Ishikawa (cell line): ENCODE measurements at regions not wholly inside any gene's neighbourhood (a gene's known extent, or its start where the extent isn't known, plus 50 kb on each side); places are given as distances from the start of the nearest gene placed in this dataset.

ENCODE experiments used
- CEBPB ChIP-seq: IDR thresholded peaks from 2 replicates; pipeline ENCODE4 v1.6.1; 2012
- CREB1 ChIP-seq: IDR thresholded peaks from 2 replicates; pipeline ENCODE4 v1.6.1; 2012; ENCODE audit warnings: low read depth
- EGR1 ChIP-seq: IDR thresholded peaks from 2 replicates; pipeline ENCODE4 v1.6.1; 2012
- EP300 ChIP-seq: IDR thresholded peaks from 2 replicates; pipeline ENCODE4 v1.6.1; 2012; ENCODE audit warnings: borderline replicate concordance
- FOXM1 ChIP-seq: IDR thresholded peaks from 2 replicates; pipeline ENCODE4 v1.6.1; 2012; ENCODE audit warnings: low read depth, borderline replicate concordance
- NFIC ChIP-seq: IDR thresholded peaks from 2 replicates; pipeline ENCODE4 v1.6.1; 2012
- RAD21 ChIP-seq: IDR thresholded peaks from 2 replicates; pipeline ENCODE4 v1.6.1; 2012; ENCODE audit warnings: low read depth
- TAF1 ChIP-seq: IDR thresholded peaks from 2 replicates; pipeline ENCODE4 v1.6.1; 2012; ENCODE audit warnings: low read depth, mild to moderate bottlenecking
- TCF12 ChIP-seq: IDR thresholded peaks from 2 replicates; pipeline ENCODE4 v1.6.1; 2012; ENCODE audit warnings: low read depth
- TEAD4 ChIP-seq: IDR thresholded peaks from 2 replicates; pipeline ENCODE4 v1.6.1; 2012
- YY1 ChIP-seq: IDR thresholded peaks from 2 replicates; pipeline ENCODE4 v1.6.1; 2012; ENCODE audit warnings: low read depth
- ZBTB7A ChIP-seq: IDR thresholded peaks from 2 replicates; pipeline ENCODE4 v1.6.1; 2012; ENCODE audit warnings: low read depth
- TF ChIP-seq, protein P1 (sequence below): IDR thresholded peaks from 2 replicates; pipeline ENCODE4 v1.6.1; 2012; ENCODE audit warnings: low read depth, mild to moderate bottlenecking
- TF ChIP-seq, protein P2 (sequence below): IDR thresholded peaks from 2 replicates; pipeline ENCODE4 v1.6.1; 2012
- TF ChIP-seq, protein P3 (sequence below): IDR thresholded peaks from 2 replicates; pipeline ENCODE4 v1.6.1; 2012

DNA sequence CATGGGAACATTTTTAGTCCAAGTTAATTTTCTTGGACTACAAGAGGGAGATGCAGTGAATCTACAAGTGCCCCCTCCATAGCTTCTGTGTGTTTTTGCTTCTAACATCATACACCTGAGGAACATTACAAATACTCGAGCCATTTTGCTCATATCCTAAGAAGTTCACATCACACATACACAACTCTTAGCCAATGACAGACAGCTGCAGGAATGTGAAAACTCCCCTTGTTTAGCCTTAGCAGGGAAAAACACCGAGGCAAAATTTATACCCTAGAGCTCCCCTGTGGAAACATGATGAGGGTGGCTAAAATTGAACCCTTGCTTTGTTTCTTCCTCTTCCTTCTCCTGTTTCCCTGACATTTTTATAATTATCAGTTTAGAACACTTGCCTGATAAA lies 928.3 kb upstream of the NRXN1 start:
- no peak for TF ChIP-seq EGR1
- TF ChIP-seq, protein P1, sequence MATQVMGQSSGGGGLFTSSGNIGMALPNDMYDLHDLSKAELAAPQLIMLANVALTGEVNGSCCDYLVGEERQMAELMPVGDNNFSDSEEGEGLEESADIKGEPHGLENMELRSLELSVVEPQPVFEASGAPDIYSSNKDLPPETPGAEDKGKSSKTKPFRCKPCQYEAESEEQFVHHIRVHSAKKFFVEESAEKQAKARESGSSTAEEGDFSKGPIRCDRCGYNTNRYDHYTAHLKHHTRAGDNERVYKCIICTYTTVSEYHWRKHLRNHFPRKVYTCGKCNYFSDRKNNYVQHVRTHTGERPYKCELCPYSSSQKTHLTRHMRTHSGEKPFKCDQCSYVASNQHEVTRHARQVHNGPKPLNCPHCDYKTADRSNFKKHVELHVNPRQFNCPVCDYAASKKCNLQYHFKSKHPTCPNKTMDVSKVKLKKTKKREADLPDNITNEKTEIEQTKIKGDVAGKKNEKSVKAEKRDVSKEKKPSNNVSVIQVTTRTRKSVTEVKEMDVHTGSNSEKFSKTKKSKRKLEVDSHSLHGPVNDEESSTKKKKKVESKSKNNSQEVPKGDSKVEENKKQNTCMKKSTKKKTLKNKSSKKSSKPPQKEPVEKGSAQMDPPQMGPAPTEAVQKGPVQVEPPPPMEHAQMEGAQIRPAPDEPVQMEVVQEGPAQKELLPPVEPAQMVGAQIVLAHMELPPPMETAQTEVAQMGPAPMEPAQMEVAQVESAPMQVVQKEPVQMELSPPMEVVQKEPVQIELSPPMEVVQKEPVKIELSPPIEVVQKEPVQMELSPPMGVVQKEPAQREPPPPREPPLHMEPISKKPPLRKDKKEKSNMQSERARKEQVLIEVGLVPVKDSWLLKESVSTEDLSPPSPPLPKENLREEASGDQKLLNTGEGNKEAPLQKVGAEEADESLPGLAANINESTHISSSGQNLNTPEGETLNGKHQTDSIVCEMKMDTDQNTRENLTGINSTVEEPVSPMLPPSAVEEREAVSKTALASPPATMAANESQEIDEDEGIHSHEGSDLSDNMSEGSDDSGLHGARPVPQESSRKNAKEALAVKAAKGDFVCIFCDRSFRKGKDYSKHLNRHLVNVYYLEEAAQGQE = no peak
- no peak for TF ChIP-seq TAF1
- TF ChIP-seq CREB1 = no peak
- TF ChIP-seq NFIC = no peak
- TF ChIP-seq EP300 = no peak
- no peak for TF ChIP-seq CEBPB
- no peak for TF ChIP-seq RAD21
- TF ChIP-seq, protein P2, sequence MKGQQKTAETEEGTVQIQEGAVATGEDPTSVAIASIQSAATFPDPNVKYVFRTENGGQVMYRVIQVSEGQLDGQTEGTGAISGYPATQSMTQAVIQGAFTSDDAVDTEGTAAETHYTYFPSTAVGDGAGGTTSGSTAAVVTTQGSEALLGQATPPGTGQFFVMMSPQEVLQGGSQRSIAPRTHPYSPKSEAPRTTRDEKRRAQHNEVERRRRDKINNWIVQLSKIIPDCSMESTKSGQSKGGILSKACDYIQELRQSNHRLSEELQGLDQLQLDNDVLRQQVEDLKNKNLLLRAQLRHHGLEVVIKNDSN = no peak
- no peak for TF ChIP-seq TCF12
- TF ChIP-seq FOXM1 = no peak
- TF ChIP-seq YY1 = no peak
- TF ChIP-seq ZBTB7A = no peak
- no peak for TF ChIP-seq TEAD4
- TF ChIP-seq, protein P3, sequence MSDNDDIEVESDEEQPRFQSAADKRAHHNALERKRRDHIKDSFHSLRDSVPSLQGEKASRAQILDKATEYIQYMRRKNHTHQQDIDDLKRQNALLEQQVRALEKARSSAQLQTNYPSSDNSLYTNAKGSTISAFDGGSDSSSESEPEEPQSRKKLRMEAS = no peak

DNA sequence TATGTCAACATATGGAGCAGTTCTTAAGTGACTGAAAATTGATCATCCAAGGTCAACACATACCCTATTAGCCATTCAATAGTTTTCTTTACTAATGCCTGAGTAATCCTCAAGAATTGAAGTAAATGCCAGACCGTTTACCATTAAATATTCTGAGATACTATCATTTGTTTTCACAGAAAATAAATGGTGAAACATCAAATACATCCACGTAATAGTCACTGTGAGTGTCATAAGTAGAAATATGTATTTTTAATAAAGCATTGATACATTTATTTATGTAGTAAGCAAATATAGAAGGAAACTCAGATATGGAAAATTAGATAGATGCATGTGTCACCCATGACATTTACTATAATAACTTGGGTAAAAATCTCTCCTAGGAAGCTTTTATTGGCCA lies 927.8 kb upstream of the NRXN1 start:
- TF ChIP-seq, protein P2 = no peak
- TF ChIP-seq RAD21 = no peak
- no peak for TF ChIP-seq EGR1
- TF ChIP-seq, protein P3 = no peak
- no peak for TF ChIP-seq EP300

DNA sequence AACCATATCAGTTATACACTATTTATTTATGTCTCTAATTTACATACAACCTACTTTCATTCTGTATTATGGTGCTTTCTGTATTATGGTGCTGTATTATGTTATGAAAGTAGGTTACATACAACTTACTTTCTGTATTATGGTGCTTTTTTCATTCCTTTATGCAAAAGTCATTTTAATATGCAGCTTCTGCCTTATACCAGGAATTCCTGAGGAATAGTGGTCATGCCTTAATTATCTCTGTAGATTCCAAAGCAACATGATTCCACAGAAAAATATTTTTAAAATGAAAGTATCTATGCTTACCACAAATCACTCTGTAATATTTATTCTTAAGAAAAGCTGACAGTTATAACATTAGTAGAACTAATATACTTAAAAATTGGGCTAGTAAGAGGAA lies 922.0 kb upstream of the NRXN1 start:
- TF ChIP-seq TCF12 = no peak
- no peak for TF ChIP-seq NFIC
- TF ChIP-seq CREB1 = no peak
- TF ChIP-seq EP300 = no peak

DNA sequence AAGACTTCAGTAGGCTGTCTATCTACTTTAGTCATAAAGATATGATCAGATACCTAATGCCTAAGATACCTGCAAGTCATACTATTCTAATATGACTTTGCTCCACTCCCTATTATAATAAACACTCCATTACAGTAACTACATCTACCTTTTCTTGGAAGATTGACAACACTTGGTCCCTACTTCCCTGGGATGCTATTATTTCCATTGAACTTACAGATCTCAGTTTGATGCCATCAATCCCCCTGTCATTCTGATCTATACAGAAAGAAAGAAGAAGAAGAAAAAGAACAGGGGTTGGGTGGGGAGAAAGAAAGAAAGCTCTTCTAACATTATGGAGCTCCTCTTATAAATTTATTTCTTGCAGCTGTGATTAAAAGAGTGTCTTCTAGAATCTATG lies 889.1 kb upstream of the NRXN1 start:
- TF ChIP-seq, protein P2 = no peak
- TF ChIP-seq NFIC (no peak), RAD21 (no peak), TEAD4 (no peak), YY1 (no peak), CEBPB (no peak)

DNA sequence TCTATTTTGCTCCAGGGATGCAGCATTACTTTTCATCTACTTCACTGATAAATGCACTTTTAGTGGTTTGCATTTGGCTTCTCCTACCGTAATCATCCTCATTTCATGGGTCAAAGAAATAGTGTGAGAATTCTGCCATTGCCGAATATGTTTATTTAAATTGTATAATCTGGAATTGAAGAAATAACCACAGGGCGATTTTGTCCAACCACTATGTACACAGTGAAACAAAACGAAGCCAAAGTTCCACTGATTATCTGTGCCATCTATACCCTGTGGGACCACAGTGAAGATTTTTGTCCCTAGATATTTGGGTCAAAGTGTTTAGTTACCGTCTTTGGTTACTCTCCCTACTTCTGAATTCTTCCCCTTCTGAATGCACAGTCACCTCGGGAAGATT lies 888.6 kb upstream of the NRXN1 start:
- no peak for TF ChIP-seq EGR1
- no peak for TF ChIP-seq FOXM1
- TF ChIP-seq CREB1 = no peak
- TF ChIP-seq TEAD4 = no peak
- TF ChIP-seq, protein P3 = no peak
- TF ChIP-seq ZBTB7A = no peak
- no peak for TF ChIP-seq RAD21
- no peak for TF ChIP-seq CEBPB
- no peak for TF ChIP-seq YY1
- TF ChIP-seq, protein P2 = no peak

DNA sequence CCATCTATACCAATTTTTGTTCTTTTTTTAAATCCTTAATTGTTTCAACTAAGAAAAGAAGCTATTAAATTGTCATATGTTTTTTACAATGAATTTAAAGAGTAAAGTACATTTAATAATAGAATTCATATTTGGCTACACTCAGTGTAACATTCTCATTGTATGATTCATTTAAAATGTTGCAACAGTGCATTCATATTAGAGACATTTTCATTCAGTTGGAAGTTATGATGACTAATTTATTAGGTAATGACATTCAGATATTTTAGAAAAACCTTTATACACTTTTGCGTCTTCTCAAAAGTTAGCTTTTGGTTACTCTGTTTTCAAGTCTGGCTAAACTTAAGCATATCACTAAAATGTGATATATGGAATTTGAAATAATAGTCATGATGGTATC lies 887.5 kb upstream of the NRXN1 start:
- TF ChIP-seq FOXM1 (no peak), TEAD4 (no peak), RAD21 (no peak)
- TF ChIP-seq, protein P3 = no peak

DNA sequence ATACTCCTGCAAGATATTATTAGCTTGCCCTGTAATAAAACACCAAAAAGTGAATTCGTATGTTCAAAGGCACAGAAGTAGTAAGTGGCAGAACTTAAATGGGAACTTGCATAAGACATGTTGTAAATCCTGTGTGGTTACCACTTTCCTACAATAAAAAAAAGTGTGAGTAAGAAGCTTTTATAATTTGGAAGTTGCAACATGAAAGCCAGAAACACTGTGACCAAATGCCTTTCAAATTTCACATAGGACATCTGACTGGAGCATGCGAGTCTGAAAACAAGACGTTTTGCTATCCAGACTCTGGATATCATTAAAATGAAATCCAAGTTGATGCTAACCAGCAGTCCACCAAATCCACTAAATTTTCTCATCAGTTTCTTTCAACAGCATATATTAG lies 886.2 kb upstream of the NRXN1 start:
- TF ChIP-seq, protein P3 = no peak
- no peak for TF ChIP-seq FOXM1
- TF ChIP-seq YY1 = no peak
- no peak for TF ChIP-seq CREB1
- TF ChIP-seq, protein P2 = no peak
- no peak for TF ChIP-seq EGR1
- TF ChIP-seq TEAD4 = no peak
- TF ChIP-seq, protein P1 = no peak
- TF ChIP-seq TAF1 = no peak
- TF ChIP-seq TCF12 = no peak
- no peak for TF ChIP-seq CEBPB
- TF ChIP-seq NFIC = no peak
- TF ChIP-seq EP300 = no peak
- TF ChIP-seq ZBTB7A = no peak
- no peak for TF ChIP-seq RAD21
